ENCODE measurements at regions not wholly inside any gene's neighbourhood (a gene's known extent, or its start where the extent isn't known, plus 50 kb on each side); places are given as distances from the start of the nearest gene placed in this dataset.

GRCh38 chr20:48465271-48465670, 362.5 kb downstream of the PREX1 start:
- no peak overlapping the region for H3K4me3 Mint-ChIP-seq
- peaks cover 2% of the 10 kb centered on the region for H3K36me3 Mint-ChIP-seq (ENCODE audit: low read depth)
- peaks cover 29% of the 10 kb centered on the region for H3K27me3 Mint-ChIP-seq (ENCODE audit: low read depth)
- no peak for TF ChIP-seq CTCF (conservative IDR thresholded peaks at IDR 0.05)
- H3K9me3 Mint-ChIP-seq: peaks cover 15% of the 10 kb centered on the region
- peaks cover 20% of the 10 kb centered on the region for H3K4me1 Mint-ChIP-seq
- no peak for DNase-seq (ENCODE audit: low read depth, low spot score)
- H3K27ac Mint-ChIP-seq (ENCODE audit: unreplicated experiment): no peak overlapping the region

- no peak for DNase-seq (ENCODE audit: low read depth, low spot score)
- Mint-ChIP-seq H3K9me3 (peaks cover 15% of the 10 kb centered on the region), H3K36me3 (ENCODE audit: low read depth) (peaks cover 2% of the 10 kb centered on the region), H3K27ac (ENCODE audit: unreplicated experiment) (no peak overlapping the region), H3K4me3 (no peak overlapping the region), H3K4me1 (peaks cover 24% of the 10 kb centered on the region), H3K27me3 (ENCODE audit: low read depth) (peaks cover 36% of the 10 kb centered on the region)
- no peak for TF ChIP-seq CTCF (conservative IDR thresholded peaks at IDR 0.05)
These were observed 363.9 kb downstream of the PREX1 start for GRCh38 chr20:48463916-48464315.

GRCh38 chr20:48463096-48463720, 364.6 kb downstream of the PREX1 start:
- H3K36me3 Mint-ChIP-seq (ENCODE audit: low read depth): peaks cover 2% of the 10 kb centered on the region
- no peak overlapping the region for H3K4me3 Mint-ChIP-seq
- no peak for TF ChIP-seq CTCF (conservative IDR thresholded peaks at IDR 0.05)
- peaks cover 15% of the 10 kb centered on the region for H3K9me3 Mint-ChIP-seq
- no peak overlapping the region for H3K27ac Mint-ChIP-seq (ENCODE audit: unreplicated experiment)
- H3K4me1 Mint-ChIP-seq: peaks cover 27% of the 10 kb centered on the region
- no peak for DNase-seq (ENCODE audit: low read depth, low spot score)
- peaks cover 40% of the 10 kb centered on the region for H3K27me3 Mint-ChIP-seq (ENCODE audit: low read depth)

- Mint-ChIP-seq H3K4me3 (no peak overlapping the region), H3K36me3 (ENCODE audit: low read depth) (no peaks in the 10 kb centered on the region), H3K27me3 (ENCODE audit: low read depth) (peaks cover 41% of the 10 kb centered on the region), H3K4me1 (peaks cover 38% of the 10 kb centered on the region), H3K27ac (ENCODE audit: unreplicated experiment) (no peak overlapping the region), H3K9me3 (peaks cover 8% of the 10 kb centered on the region)
- DNase-seq (ENCODE audit: low read depth, low spot score): no peak
- TF ChIP-seq CTCF (conservative IDR thresholded peaks at IDR 0.05): no peak
These were observed 366.1 kb downstream of the PREX1 start for GRCh38 chr20:48461735-48462119.

- Mint-ChIP-seq H3K27ac (ENCODE audit: unreplicated experiment) (no peak overlapping the region), H3K4me1 (peaks cover 43% of the 10 kb centered on the region), H3K4me3 (no peak overlapping the region), H3K27me3 (ENCODE audit: low read depth) (peaks cover 41% of the 10 kb centered on the region), H3K9me3 (peaks cover 5% of the 10 kb centered on the region), H3K36me3 (ENCODE audit: low read depth) (no peaks in the 10 kb centered on the region)
- no peak for DNase-seq (ENCODE audit: low read depth, low spot score)
- no peak for TF ChIP-seq CTCF (conservative IDR thresholded peaks at IDR 0.05)
These were observed 366.6 kb downstream of the PREX1 start for GRCh38 chr20:48461091-48461734.
